SH-SY5Y (cell line): ENCODE measurements at regions not wholly inside any gene's neighbourhood (a gene's known extent, or its start where the extent isn't known, plus 50 kb on each side); places are given as distances from the start of the nearest gene placed in this dataset.

Experiments used
- GATA2 ChIP-seq: IDR thresholded peaks from 2 replicates; pipeline ENCODE4 v1.6.1; 2011; ENCODE audit warnings: mild to moderate bottlenecking, low read depth, low read length
- GATA3 ChIP-seq: IDR thresholded peaks from 2 replicates; pipeline ENCODE4 v1.6.1; 2011; ENCODE audit warnings: low read depth, mild to moderate bottlenecking, low read length, moderate library complexity

GRCh38 chr18:10076502-10077030 is 162.8 kb downstream of the VAPA start:
- TF ChIP-seq GATA2 = no peak
- TF ChIP-seq GATA3 = no peak

GRCh38 chr18:10077986-10078385 is 164.2 kb downstream of the VAPA start:
- TF ChIP-seq GATA2 (no peak), GATA3 (no peak)

- no peak for TF ChIP-seq GATA2
- no peak for TF ChIP-seq GATA3
Measured at GRCh38 chr18:10080372-10080771, 166.6 kb downstream of the VAPA start.

- TF ChIP-seq GATA2 (no peak), GATA3 (no peak)
Measured at GRCh38 chr18:10081492-10081891, 167.7 kb downstream of the VAPA start.

GRCh38 chr18:10085416-10085815 is 171.6 kb downstream of the VAPA start:
- no peak for TF ChIP-seq GATA3
- no peak for TF ChIP-seq GATA2

DNA sequence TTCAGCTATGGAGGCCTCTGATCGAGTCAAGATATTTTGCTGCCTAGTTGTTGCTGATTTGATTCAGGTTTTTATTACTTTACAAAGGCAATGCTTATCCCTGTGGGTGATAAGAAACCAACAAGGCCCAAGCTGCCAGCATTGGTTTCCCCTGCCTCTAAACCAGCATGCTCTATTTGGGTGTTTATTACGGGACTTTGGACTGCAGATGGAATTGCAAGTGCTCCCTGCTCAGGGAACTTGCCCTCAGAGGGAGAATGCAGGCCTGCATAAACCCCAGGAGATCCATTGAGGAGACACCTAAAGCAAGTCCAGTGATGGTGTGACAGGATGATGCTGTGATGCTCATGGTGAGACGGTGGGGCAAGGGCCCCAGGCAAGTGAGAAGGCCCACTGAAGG is 172.1 kb downstream of the VAPA start:
- no peak for TF ChIP-seq GATA2
- TF ChIP-seq GATA3 = no peak

DNA sequence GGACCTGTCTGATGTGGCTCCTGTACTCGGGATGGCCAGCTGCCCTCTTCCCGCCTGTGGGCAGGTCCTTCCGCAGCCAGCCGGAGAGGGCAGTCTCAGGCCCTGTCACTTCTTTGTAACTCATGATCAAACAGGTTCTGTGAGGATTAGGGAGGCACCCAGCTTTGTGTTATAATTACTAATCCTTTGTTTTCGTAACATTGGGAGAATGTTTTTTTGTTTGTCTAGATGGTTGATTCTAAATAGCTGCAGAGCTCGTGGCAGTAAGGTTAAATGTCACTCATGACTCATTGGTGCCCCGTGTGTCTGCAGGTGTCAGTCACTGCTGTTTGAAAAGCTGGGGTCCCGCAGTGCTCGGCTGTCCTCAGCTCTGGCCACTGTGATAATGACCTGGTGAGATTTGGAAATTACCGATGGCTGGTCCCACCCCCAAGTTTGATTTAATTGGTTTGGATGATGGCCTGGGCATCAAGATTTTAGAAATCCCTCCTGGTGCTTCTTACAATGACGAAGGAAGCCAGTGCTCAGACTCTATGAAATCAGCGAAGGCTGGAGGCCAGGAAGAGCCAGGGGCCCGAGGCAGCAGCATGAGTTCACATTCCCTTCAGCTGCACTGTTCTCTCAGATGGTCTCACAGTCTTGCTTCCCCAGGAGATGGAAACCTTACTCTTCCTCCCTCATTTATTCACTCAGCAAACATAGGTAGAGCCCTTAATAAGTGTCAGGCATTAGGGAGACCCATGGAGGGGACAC is 172.8 kb downstream of the VAPA start:
- TF ChIP-seq GATA3 (no peak), GATA2 (no peak)

- TF ChIP-seq GATA3 (no peak), GATA2 (no peak)
Measured at GRCh38 chr18:10088734-10089133, 174.9 kb downstream of the VAPA start.

DNA sequence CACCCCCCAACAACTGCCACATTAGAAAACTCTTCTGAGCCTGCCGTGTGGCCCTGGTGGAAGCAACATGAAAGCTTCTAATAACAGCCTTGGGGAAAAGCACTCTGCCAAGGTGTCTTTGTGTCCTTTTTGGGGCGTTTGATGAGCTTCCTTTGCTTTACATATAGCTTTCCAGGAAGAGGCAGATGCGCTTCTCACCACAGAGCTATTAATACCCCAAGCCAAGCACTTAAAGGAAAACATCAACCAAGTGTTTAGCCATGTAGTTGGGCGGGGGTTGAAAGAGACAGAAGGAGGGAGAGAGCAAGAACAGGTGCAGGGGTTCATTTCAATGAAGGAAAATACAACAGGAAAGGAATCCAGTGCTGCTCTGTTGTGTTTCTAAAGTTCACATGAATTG is 176.1 kb downstream of the VAPA start:
- TF ChIP-seq GATA3 (no peak), GATA2 (no peak)

DNA sequence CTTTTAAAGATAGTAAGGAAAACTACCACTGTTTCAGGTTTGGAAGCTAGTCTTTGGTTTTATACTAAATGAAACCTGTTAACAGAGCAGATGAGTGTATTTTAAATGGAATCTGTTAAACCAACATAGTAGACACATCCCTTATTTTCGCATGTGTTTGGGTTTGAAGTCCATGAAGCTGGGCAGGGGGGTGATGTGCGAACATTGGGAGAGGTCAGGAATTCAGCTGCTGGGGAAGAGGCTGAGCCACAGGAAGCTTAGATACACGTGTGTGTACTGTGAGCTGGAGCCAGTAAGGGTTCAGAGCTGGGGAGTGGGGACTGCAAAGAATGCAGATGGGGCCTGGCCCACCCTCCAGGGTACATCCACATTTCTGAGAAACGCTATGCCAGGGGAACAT is 176.9 kb downstream of the VAPA start:
- TF ChIP-seq GATA2 = no peak
- no peak for TF ChIP-seq GATA3

DNA sequence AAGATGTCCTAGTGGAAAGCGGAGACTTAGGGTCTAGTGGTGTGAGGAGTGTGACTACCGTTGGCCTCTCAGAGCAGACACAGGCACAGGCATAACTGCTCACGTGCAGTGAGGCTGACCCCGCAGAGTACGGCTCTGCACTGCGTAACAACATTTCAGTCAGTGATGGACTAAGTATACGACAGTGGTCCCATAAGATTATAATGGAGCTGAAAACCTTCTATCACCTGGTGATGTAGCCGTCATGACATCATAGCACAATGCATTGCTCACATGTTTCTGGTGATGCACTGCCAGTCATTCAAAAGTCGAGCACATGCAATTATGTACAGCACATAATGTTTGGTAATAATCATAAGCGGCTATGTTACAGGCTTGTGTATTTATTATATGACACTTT is 179.6 kb downstream of the VAPA start:
- TF ChIP-seq GATA2 (no peak), GATA3 (no peak)

GRCh38 chr18:10094154-10094553 is 180.3 kb downstream of the VAPA start:
- TF ChIP-seq GATA2 (no peak), GATA3 (no peak)

DNA sequence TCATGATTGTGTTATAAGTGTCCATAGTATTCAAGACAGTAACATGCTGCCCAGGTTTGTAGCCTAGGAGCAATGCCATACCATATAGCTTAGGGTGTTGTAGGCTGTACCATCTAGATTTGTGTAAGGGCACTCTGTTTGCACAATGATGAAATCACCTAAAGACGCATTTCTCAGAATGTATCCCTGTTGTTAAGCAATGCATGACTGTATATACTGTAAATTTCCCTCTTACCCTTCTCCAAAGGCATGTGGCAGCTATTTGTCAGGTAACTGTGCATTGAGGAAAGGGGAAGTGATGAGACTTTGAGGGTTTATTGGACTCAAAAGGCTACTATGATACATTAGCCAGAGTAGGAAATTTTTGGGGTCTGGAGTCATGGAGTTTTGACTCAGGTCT is 180.8 kb downstream of the VAPA start:
- TF ChIP-seq GATA3 = no peak
- no peak for TF ChIP-seq GATA2

DNA sequence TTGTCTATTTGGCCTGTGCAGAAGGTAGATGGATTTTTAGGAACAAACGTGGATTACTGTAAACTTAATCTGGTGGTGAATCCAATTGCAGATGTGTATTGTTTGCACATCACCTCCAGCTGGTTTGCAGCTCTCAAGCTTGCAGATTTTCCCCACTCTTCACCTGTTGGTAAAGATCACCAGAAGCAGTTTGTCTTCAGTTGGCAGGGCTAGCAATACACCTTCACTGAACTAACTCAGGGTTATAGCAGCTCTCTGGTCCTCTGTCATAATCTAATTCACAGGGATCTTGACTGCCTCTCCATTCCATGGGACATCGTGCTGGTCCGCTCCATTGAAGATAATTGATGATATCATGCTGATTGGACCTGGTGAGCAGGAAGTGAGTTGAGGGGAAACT is 181.5 kb downstream of the VAPA start:
- TF ChIP-seq GATA3 = no peak

DNA sequence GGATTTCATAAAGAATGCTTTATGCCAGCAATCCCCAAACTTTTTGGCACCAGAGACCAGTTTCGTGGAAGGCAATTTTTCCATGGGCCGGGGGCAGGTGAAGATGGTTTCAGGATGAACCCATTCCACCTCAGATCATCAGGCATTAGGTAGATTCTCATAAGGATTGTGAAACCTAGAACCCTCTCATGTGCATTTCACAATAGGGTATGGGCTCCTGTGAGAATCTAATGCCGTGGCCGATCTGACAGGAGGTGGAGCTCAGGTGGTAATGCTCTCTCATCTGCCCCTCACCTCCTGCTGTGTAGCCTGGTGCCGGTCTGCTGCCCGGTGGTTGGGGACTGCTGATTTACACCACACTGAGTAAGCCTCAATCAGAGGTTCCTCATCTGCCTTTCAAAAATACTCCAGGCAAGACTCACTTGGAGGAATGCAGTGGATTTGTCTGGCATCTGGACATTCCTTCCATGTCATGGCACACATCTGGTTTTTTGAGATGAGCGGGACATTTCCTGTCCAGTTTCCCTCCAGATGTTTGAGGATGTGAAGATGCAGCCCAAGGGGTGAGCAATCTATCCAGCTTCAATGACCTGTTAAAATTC is 185.8 kb downstream of the VAPA start:
- no peak for TF ChIP-seq GATA3
- no peak for TF ChIP-seq GATA2

DNA sequence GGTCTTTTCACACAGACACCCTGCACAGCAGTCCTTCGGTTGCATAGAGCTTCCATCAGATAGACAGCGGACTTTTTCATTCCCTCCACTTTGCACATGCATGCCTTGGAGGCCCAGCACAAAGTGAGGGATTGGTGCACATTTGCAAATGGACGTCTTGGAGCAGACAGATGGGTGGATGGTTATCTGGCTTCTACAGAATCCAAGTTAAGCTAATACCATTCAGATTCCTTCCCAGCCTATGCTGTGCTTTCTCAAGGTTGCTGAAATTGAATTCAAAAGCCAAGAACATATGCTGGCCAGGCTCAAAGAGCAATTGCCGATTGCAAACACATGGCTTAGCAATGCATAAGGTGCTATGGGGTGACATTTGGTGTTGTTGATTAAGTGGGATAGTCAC is 186.4 kb downstream of the VAPA start:
- TF ChIP-seq GATA3 (no peak), GATA2 (no peak)
